Spleen (tissue), 7 donors: ENCODE measurements at regions not wholly inside any gene's neighbourhood (a gene's known extent, or its start where the extent isn't known, plus 50 kb on each side); places are given as distances from the start of the nearest gene placed in this dataset.

Source experiments
- CTCF ChIP-seq, 11 experiments: fragments of 200-600 bp in 7 of 11; fragments of 450-650 bp in 4 of 11; sonication (generic) in 4 of 11; IDR thresholded peaks in 8 of 11; conservative IDR thresholded peaks in 3 of 11; 1 replicate in 7 of 11; 2 replicates in 4 of 11; pipeline versions ENCODE4 v1.4.0 to v1.8.0; 2016 to 2021; ENCODE audit warnings: antibody characterized with exemption in 11 of 11, inconsistent platforms in 4 of 11, mild to moderate bottlenecking in 1 of 11
- POLR2A ChIP-seq, 3 donors: fragments of 450-650 bp; IDR thresholded peaks; one replicate each; pipeline ENCODE4 v1.5.1; 2017; ENCODE audit warnings: antibody characterized with exemption in 3 of 3, mild to moderate bottlenecking in 1 of 3
- POLR2AphosphoS5 ChIP-seq, 3 donors: sonication (generic); formaldehyde crosslinking; IDR thresholded peaks; one replicate each; pipeline ENCODE4 v1.5.1; 2017; ENCODE audit warnings: antibody characterized with exemption in 3 of 3
- donor health status: DM: no; HTN: no; CAD: no; lungs with moderate emphysema.
- donor health status: DM: no; HTN: no; CAD: no.
- donor health status: DM: no; HTN: no; CAD: no.

- TF ChIP-seq POLR2A (IDR thresholded peaks at IDR 0.05) (no peak), CTCF (IDR thresholded peaks at IDR 0.05 in 8 of 11, conservative IDR thresholded peaks at IDR 0.05 in 3 of 11) (no peak), POLR2AphosphoS5 (IDR thresholded peaks at IDR 0.05) (peak in 1 of 3 donors; percentile 58)
Observed at GRCh38 chr12:59850268-59850667, 254.4 kb downstream of the SLC16A7 start.
